B cell (primary cell): ENCODE measurements at regions not wholly inside any gene's neighbourhood (a gene's known extent, or its start where the extent isn't known, plus 50 kb on each side); places are given as distances from the start of the nearest gene placed in this dataset.

Source experiments
- ATAC-seq: fragments of 200-7000 bp; cut with Tn5 transposase; one replicate; pipeline ENCODE4 v1.10.0; 2021; ENCODE audit warnings: low read depth, mild to moderate bottlenecking, moderate number of reproducible peaks, moderate library complexity
- CTCF ChIA-PET: fragments of 350-600 bp; sonication (Branson Sonifier 250); formaldehyde crosslinking; loops from one replicate; lab custom pipeline; 2021; ENCODE audit warnings: antibody characterized with exemption, inconsistent platforms; lab: Charles Lee
- POLR2A ChIA-PET: fragments of 350-600 bp; sonication (Branson Sonifier 250); formaldehyde crosslinking; loops from one replicate; lab custom pipeline; 2021; ENCODE audit warnings: antibody characterized with exemption; lab: Charles Lee
- DNase-seq: peaks from one replicate; pipeline ENCODE4 v3.0.0; 2013
- H2AFZ ChIP-seq: 2 replicates; pipeline ENCODE4 v1.6.1; 2012; ENCODE audit warnings: mild to moderate bottlenecking, low read depth, low read length; ENCODE audit not compliant: insufficient read depth, poor library complexity, severe bottlenecking
- H3K27ac ChIP-seq, 2 donors: 1 replicate in 1 of 2; 2 replicates in 1 of 2; pipeline ENCODE4 v1.5.1; 2012 to 2013; ENCODE audit warnings: low read length in 2 of 2, mild to moderate bottlenecking in 2 of 2, moderate library complexity in 1 of 2
- H3K27me3 ChIP-seq, 4 experiments: fragments of 200-600 bp in 1 of 4; sonication (generic) in 1 of 4; replicated peaks in 1 of 4; 1 replicate in 2 of 4; 2 replicates in 2 of 4; pipeline versions ENCODE4 v1.6.1 to v1.7.0; 2013 to 2016; ENCODE audit warnings: low read length in 3 of 4, mild to moderate bottlenecking in 2 of 4, mixed read lengths in 1 of 4, moderate library complexity in 1 of 4; ENCODE audit not compliant: insufficient read depth in 4 of 4, control insufficient read depth in 3 of 4; ENCODE audit errors: control extremely low read depth in 1 of 4
- H3K36me3 ChIP-seq, 2 experiments: replicated peaks in 1 of 2; 1 replicate in 1 of 2; 2 replicates in 1 of 2; pipeline versions ENCODE4 v1.6.1 to v1.7.1; 2013; ENCODE audit warnings: low read length in 1 of 2; ENCODE audit not compliant: insufficient read depth in 2 of 2, control insufficient read depth in 1 of 2; ENCODE audit errors: control extremely low read depth in 1 of 2, extremely low read depth in 1 of 2
- H3K4me1 ChIP-seq, 2 donors: fragments of 200-600 bp in 1 of 2; sonication (generic) in 1 of 2; 1 replicate in 1 of 2; 2 replicates in 1 of 2; pipeline versions ENCODE4 v1.5.1 to v1.6.1; 2013 to 2017; ENCODE audit warnings: low read length in 2 of 2; ENCODE audit not compliant: control insufficient read depth in 2 of 2, insufficient read depth in 2 of 2
- H3K4me2 ChIP-seq: replicated peaks from 2 replicates; pipeline ENCODE3; 2012; ENCODE audit warnings: mild to moderate bottlenecking, low read depth, low read length; ENCODE audit not compliant: poor library complexity, severe bottlenecking
- H3K4me3 ChIP-seq, 5 experiments: fragments of 200-600 bp in 1 of 5; sonication (generic) in 1 of 5; 1 replicate in 3 of 5; 2 replicates in 2 of 5; pipeline versions ENCODE4 v1.5.1 to v1.7.0; 2011 to 2016; ENCODE audit warnings: low read length in 4 of 5, mild to moderate bottlenecking in 4 of 5, low read depth in 2 of 5, control low read depth in 1 of 5, moderate library complexity in 1 of 5; ENCODE audit not compliant: insufficient read depth in 1 of 5; ENCODE audit errors: control extremely low read depth in 1 of 5, extremely low read depth in 1 of 5
- H3K79me2 ChIP-seq: fragments of 200-600 bp; sonication (generic); one replicate; pipeline ENCODE4 v1.6.0; 2016; ENCODE audit warnings: low read length; ENCODE audit not compliant: control insufficient read depth, insufficient read depth
- H3K9ac ChIP-seq: fragments of 200-600 bp; sonication (generic); 2 replicates; pipeline ENCODE4 v1.6.1; 2017; ENCODE audit warnings: mild to moderate bottlenecking, low read length, moderate library complexity
- H3K9me3 ChIP-seq, 3 donors: one replicate each; pipeline versions ENCODE4 v1.6.1 to v1.7.1; 2013; ENCODE audit warnings: low read length in 2 of 3; ENCODE audit not compliant: control insufficient read depth in 2 of 3, insufficient read depth in 1 of 3; ENCODE audit errors: control extremely low read depth in 1 of 3
- H4K20me1 ChIP-seq: 2 replicates; pipeline ENCODE4 v1.6.0; 2012; ENCODE audit warnings: mild to moderate bottlenecking, low read length; ENCODE audit not compliant: insufficient read depth, control insufficient read depth, poor library complexity, severe bottlenecking
- H3K27ac Mint-ChIP-seq: one replicate; pipeline ENCODE4 v1.8.0; 2021; ENCODE audit warnings: mixed read lengths
- H3K27me3 Mint-ChIP-seq: one replicate; pipeline ENCODE4 v1.8.0; 2021; ENCODE audit warnings: mixed read lengths
- H3K4me1 Mint-ChIP-seq: one replicate; pipeline ENCODE4 v1.8.0; 2021; ENCODE audit warnings: mixed read lengths
- H3K4me3 Mint-ChIP-seq: one replicate; pipeline ENCODE4 v1.8.0; 2021; ENCODE audit warnings: mixed read lengths
- H3K9me3 Mint-ChIP-seq: one replicate; pipeline ENCODE4 v1.8.0; 2022; ENCODE audit warnings: mixed read lengths; ENCODE audit not compliant: insufficient read depth
- EZH2 ChIP-seq: IDR thresholded peaks from 2 replicates; pipeline ENCODE4 v1.6.1; 2012; ENCODE audit warnings: borderline replicate concordance, low read depth, mild to moderate bottlenecking, moderate library complexity, low read length; ENCODE audit not compliant: insufficient read depth, poor library complexity, severe bottlenecking
- WGBS: methylation state at CpG from one replicate; pipeline ENCODE4 v1.1.5; 2013; ENCODE audit warnings: missing lambda C conversion rate; ENCODE audit not compliant: insufficient coverage; 5-methylcytosine and 5-hydroxymethylcytosine counted together
- intact Hi-C: fragments of 100-400 bp; cut with micrococcal nuclease; formaldehyde crosslinking; loops from one replicate; pipeline ENCODE4 v1.10.0; 2022
- TF ChIP-seq, protein P1 (sequence below): fragments of 200-600 bp; IDR thresholded peaks from one replicate; pipeline ENCODE4 v1.8.0; 2022; ENCODE audit warnings: antibody characterized with exemption, mild to moderate bottlenecking

DNA sequence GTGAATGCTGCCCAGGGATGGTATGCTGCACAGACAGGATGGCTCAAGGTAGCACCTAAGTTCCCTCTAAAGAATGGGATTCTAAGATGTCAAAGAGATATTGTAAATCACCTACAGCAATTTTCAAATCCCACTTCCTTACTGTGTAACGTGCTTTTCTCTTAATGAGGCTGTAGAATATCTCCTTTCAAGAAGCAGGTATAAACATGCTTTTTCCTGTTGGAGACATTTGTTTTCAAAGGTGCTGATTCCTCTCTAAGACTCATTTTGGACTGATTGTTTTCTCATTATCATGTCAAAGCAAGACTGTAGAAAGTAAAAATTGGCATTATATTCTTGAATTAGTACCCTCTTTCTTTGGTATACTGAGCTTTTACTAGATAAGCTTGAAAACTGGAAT, 412.6 kb upstream of the PAPPA start:
- H3K4me3 ChIP-seq: no peak overlapping the region
- H3K9ac ChIP-seq: no peak overlapping the region
- WGBS: no CpG with 5 or more reads among the region's 1 CpG
- H3K27me3 ChIP-seq: no peaks in the 10 kb centered on the region
- Mint-ChIP-seq H3K27me3 (no peaks in the 10 kb centered on the region), H3K4me1 (no peaks in the 10 kb centered on the region), H3K4me3 (no peak overlapping the region), H3K9me3 (no peaks in the 10 kb centered on the region), H3K27ac (no peak overlapping the region)
- H3K4me2 ChIP-seq: no peak overlapping the region
- H3K27ac ChIP-seq: no peak overlapping the region
- intact Hi-C loops: no loop called here
- TF ChIP-seq, protein P1, sequence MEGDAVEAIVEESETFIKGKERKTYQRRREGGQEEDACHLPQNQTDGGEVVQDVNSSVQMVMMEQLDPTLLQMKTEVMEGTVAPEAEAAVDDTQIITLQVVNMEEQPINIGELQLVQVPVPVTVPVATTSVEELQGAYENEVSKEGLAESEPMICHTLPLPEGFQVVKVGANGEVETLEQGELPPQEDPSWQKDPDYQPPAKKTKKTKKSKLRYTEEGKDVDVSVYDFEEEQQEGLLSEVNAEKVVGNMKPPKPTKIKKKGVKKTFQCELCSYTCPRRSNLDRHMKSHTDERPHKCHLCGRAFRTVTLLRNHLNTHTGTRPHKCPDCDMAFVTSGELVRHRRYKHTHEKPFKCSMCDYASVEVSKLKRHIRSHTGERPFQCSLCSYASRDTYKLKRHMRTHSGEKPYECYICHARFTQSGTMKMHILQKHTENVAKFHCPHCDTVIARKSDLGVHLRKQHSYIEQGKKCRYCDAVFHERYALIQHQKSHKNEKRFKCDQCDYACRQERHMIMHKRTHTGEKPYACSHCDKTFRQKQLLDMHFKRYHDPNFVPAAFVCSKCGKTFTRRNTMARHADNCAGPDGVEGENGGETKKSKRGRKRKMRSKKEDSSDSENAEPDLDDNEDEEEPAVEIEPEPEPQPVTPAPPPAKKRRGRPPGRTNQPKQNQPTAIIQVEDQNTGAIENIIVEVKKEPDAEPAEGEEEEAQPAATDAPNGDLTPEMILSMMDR: no peak
- no peak for TF ChIP-seq EZH2
- CTCF ChIA-PET: no interaction called here
- H3K36me3 ChIP-seq: no peaks in the 10 kb centered on the region
- ATAC-seq: no peak
- no peak overlapping the region for H2AFZ ChIP-seq
- H4K20me1 ChIP-seq: no peaks in the 10 kb centered on the region
- no peaks in the 10 kb centered on the region for H3K79me2 ChIP-seq
- POLR2A ChIA-PET: no interaction called here
- no peaks in the 10 kb centered on the region for H3K4me1 ChIP-seq
- H3K9me3 ChIP-seq: no peaks in the 10 kb centered on the region
- no peak for DNase-seq

DNA sequence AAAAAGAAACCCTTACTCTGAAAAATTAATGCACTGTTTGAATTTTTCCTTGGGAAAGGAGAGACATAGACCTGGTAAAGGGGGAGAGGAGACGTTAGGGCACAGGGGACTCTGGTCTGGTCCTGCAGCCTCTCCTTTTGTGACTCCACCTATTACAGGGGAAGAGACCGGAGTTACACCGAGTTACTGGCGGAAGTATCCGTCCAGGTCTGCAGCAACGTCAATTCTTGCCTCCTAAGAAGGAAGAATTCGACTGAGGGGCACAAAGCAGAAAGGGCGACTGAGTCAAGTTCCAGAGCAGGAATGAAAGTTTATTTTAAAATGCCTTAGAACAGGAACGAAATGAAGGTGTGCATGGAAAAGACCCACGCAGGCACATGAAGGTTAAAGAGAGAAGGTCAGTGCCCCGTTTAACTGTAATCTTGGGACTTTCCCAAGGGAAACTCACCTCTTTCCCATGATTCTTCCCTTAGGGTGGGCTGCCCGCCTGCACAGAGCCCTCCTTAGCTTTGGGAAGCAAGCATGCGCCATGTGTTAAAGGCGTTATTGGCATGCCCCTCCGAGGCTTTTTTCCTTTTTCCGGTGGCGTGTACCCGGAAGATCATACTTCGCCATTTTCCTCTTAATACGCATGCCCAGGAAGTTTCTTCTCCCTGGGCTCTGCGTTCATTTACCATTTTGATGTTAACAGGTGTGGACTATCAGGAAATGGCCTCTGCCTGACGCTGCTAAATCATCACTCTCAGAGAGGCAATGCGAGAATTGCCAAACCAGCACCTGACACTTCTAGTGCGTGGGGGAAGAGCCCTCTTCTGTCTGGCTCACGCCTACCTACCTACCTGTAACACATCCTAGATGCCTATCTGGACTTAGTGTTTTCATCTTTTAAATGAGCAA, 409.6 kb upstream of the PAPPA start:
- no peak for ATAC-seq

More for the DNA sequence above, 409.6 kb upstream of the PAPPA start:
- Histone ChIP-seq H3K36me3 (no peaks in the 10 kb centered on the region), H3K79me2 (no peaks in the 10 kb centered on the region), H4K20me1 (no peaks in the 10 kb centered on the region), H3K9me3 (no peaks in the 10 kb centered on the region), H3K4me3 (no peak overlapping the region), H3K4me1 (no peaks in the 10 kb centered on the region), H3K27me3 (no peaks in the 10 kb centered on the region), H3K4me2 (no peak overlapping the region), H2AFZ (no peak overlapping the region), H3K27ac (no peak overlapping the region), H3K9ac (no peak overlapping the region)
- H3K27ac Mint-ChIP-seq: no peak overlapping the region
- no peaks in the 10 kb centered on the region for H3K9me3 Mint-ChIP-seq
- POLR2A ChIA-PET: no interaction called here
- no peaks in the 10 kb centered on the region for H3K27me3 Mint-ChIP-seq
- intact Hi-C loops: no loop called here
- no peaks in the 10 kb centered on the region for H3K4me1 Mint-ChIP-seq
- TF ChIP-seq, protein P1: no peak
- no peak for TF ChIP-seq EZH2
- H3K4me3 Mint-ChIP-seq: no peak overlapping the region
- 86% methylated on average over 20 of the region's 25 CpGs for WGBS
- DNase-seq: no peak
- CTCF ChIA-PET: no interaction called here
